ENCODE measurements at regions not wholly inside any gene's neighbourhood (a gene's known extent, or its start where the extent isn't known, plus 50 kb on each side); places are given as distances from the start of the nearest gene placed in this dataset.
A peak's percentile ranks its signal among the peaks of the same experiment; 100 is the strongest.

DNA sequence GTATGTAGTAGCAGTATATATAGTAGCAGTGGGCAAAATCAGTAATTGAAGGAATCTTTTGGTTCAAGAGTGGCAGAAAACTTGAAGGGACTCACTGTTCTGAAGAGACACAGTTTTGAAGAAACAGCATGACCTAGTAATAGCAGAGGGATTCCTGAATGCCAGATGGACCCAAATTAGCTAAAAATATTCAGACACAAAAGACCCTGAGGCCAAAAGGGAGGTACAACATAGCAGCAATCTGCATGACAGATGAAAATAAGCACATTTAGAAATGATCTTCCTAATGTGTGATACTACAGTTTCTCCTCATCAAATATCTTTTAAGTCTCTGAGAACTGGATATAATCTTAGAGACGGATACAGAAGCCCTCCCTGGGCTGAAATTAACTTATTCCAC is 536.6 kb downstream of the PPARGC1A start:
- TF ChIP-seq, protein P1, sequence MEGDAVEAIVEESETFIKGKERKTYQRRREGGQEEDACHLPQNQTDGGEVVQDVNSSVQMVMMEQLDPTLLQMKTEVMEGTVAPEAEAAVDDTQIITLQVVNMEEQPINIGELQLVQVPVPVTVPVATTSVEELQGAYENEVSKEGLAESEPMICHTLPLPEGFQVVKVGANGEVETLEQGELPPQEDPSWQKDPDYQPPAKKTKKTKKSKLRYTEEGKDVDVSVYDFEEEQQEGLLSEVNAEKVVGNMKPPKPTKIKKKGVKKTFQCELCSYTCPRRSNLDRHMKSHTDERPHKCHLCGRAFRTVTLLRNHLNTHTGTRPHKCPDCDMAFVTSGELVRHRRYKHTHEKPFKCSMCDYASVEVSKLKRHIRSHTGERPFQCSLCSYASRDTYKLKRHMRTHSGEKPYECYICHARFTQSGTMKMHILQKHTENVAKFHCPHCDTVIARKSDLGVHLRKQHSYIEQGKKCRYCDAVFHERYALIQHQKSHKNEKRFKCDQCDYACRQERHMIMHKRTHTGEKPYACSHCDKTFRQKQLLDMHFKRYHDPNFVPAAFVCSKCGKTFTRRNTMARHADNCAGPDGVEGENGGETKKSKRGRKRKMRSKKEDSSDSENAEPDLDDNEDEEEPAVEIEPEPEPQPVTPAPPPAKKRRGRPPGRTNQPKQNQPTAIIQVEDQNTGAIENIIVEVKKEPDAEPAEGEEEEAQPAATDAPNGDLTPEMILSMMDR (conservative IDR thresholded peaks at IDR 0.05; ENCODE audit: low read depth): no peak
- POLR2A ChIA-PET (ENCODE audit: low non-redundant PET): no interaction called here
- DNase-seq (ENCODE audit: low spot score): no peak
- no peak overlapping the region for H3K27ac ChIP-seq
- CTCF ChIA-PET: no interaction called here

DNA sequence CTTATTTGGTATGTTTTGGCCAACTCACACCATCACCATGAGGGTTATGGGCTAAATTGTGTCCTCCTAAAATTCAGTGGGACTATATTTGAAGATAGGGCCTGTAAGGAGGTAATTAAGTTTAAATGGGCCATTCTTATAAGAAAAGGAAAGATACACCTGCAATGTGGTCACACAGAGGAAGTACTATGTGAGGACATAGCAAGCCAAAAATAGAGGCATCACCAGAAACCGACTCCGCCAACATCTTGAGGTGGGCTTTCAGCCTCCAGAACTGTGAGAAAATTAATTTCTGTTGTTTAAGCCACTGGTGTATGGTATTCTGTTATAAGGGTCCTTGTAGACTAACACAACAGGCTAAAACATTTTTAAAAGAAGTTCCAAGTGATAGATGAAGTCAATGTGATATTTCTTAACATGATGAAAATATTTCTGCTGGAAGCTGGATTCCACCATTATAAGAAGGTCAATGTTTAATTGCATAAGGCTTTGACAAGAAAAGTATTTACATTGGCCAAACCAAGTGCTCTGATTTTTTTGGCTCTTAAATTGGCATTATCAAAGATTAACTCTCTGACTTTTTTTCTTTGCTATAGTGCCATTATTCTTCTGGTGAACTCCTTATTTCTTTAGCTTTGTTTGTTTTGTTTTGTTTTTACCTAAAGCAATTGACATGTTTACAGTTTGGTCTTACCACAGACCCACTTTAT is 540.9 kb downstream of the PPARGC1A start:
- TF ChIP-seq, protein P1 (conservative IDR thresholded peaks at IDR 0.05; ENCODE audit: low read depth): no peak
- ChIA-PET POLR2A (ENCODE audit: low non-redundant PET) (no interaction called here), CTCF (no interaction called here)
- DNase-seq (ENCODE audit: low spot score): no peak
- H3K27ac ChIP-seq: no peak overlapping the region

DNA sequence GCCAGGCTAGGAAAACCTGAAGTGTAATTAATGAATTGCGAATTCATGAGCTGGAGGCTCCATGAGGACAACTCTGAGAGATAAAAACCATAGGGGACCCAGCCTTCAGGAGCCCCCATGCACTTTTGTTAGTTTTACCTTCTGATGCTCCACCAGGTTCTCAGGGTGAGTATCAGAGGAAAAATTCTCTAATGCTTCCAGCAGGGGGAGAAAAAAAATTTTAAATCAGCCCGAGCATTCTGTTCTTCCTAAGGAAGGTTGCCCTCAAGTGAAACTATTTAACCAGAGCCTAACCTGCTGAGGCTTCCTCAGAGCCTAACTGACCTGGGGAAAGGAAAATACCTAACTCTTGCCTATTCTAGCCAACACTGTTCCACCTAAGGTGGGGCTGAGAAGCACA is 552.6 kb downstream of the PPARGC1A start:
- DNase-seq (ENCODE audit: low spot score): no peak
- TF ChIP-seq, protein P1 (conservative IDR thresholded peaks at IDR 0.05; ENCODE audit: low read depth): no peak
- ChIA-PET POLR2A (ENCODE audit: low non-redundant PET) (no interaction called here), CTCF (no interaction called here)
- no peak overlapping the region for H3K27ac ChIP-seq

DNA sequence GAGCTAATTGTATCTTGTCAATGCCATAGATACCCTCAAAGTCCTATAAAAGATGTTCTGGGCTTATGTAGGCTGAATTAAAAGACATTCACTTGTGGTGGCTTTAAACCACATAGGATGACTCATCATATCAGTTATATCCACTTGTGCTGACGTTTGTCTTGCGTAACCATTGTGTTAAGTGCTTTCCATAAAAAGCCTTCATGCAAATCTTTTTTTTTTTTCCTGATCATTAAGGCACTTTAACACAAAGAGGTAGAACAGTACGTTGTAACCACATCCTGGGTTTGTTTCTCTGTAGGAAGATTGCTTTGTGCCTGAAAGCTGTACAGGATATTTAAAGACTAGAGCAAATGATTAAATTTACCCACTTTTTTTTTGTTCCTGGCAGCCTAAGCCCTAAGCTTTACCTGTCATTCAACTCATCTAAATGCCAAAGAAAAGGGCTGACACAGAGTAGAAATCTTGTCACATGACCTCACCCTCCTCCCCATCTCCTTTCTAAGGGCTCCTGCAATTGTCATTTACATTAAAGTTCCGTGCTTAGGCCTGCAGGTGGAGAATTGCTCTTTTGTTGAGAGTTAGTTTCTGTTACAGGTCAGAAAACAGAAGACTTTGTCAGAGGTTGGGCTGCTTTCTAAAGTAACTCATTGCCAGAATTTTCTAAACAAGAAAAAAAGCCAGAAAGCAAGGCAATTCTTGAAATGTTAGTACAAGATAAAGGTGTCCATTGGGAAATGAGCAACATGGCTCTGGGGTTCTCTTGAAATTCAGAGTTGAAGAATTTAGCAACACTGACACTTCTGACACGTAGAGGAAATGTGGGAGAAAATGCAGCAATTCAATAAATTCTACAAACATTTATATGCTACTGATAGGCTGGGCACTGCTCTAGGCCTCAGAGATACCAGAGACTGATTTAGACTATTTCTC is 555.6 kb downstream of the PPARGC1A start:
- TF ChIP-seq, protein P1 (conservative IDR thresholded peaks at IDR 0.05; ENCODE audit: low read depth): no peak
- POLR2A ChIA-PET (ENCODE audit: low non-redundant PET): no interaction called here
- CTCF ChIA-PET: interaction anchor here (0.6 kb wide), 1 partner anchor 250 kb away, joined by 3 read pairs; no protein-coding TSS in a partner anchor
- DNase-seq (ENCODE audit: low spot score): peak; percentile 45
- no peak overlapping the region for H3K27ac ChIP-seq

DNA sequence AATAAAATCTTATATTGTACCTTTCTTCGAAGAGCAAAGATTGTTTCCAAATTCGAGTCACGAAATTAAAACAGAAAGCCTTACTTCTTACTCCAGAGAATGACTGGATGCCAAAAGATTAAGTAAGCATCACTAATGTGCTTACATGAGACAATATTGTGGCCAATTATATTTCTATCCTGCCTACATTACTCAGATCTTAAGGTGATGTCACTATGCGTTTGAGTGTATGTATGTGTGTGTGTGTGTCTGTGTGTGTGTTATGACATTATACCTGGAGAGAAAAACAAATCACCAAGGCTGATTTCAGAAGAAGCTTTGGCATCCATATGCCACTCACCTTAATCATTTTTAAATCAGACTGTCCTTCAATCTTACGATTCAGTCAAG is 556.3 kb downstream of the PPARGC1A start:
- ChIA-PET POLR2A (ENCODE audit: low non-redundant PET) (no interaction called here), CTCF (no interaction called here)
- no peak for DNase-seq (ENCODE audit: low spot score)
- TF ChIP-seq, protein P1 (conservative IDR thresholded peaks at IDR 0.05; ENCODE audit: low read depth): no peak
- no peak overlapping the region for H3K27ac ChIP-seq

DNA sequence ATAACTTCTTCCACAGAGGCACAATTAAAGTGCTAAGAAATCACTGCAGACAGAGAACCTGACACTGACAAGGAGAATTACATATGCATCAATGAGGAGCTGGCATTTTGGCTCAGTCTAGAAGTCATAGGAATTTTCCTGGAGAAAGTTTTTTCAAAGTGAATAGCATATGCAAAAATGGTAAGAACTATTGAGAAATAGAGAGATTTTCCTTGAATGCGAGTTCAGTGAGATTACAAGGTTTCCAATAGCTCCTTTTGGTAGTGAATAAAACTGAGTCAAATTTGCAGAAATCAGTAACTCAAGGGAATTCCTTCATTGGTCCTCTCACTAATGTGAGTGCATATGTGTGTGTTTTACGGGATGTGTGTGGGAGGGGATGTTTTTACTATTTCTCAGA is 557.5 kb downstream of the PPARGC1A start:
- no peak overlapping the region for H3K27ac ChIP-seq
- no peak for DNase-seq (ENCODE audit: low spot score)
- TF ChIP-seq, protein P1 (conservative IDR thresholded peaks at IDR 0.05; ENCODE audit: low read depth): no peak
- CTCF ChIA-PET: no interaction called here
- POLR2A ChIA-PET (ENCODE audit: low non-redundant PET): no interaction called here

Data from RWPE1 (cell line).